Endodermal cell (in vitro differentiated cells): ENCODE measurements at regions not wholly inside any gene's neighbourhood (a gene's known extent, or its start where the extent isn't known, plus 50 kb on each side); places are given as distances from the start of the nearest gene placed in this dataset.

Experiments used
- DNase-seq: peaks from one replicate; pipeline ENCODE4 v3.0.0-alpha.2; 2017
- H3K27ac ChIP-seq: 2 replicates; pipeline ENCODE4 v1.5.1; 2013; ENCODE audit warnings: mild to moderate bottlenecking, low read depth, low read length, moderate library complexity
- H3K27me3 ChIP-seq: 2 replicates; pipeline ENCODE4 v1.6.1; 2013; ENCODE audit warnings: mild to moderate bottlenecking, low read length, moderate library complexity; ENCODE audit not compliant: insufficient read depth, control insufficient read depth, poor library complexity, severe bottlenecking
- H3K36me3 ChIP-seq: 2 replicates; pipeline ENCODE4 v1.7.0; 2013; ENCODE audit warnings: mild to moderate bottlenecking, low read length, moderate library complexity; ENCODE audit not compliant: control insufficient read depth, insufficient read depth
- H3K4me1 ChIP-seq: one replicate; pipeline ENCODE4 v1.7.0; 2013; ENCODE audit warnings: low read length; ENCODE audit not compliant: control insufficient read depth, insufficient read depth
- H3K4me3 ChIP-seq: 2 replicates; pipeline ENCODE4 v1.5.1; 2013; ENCODE audit warnings: mild to moderate bottlenecking, low read length, moderate library complexity
- H3K9ac ChIP-seq: 2 replicates; pipeline ENCODE4 v1.6.1; 2013; ENCODE audit warnings: mild to moderate bottlenecking, low read length, moderate library complexity; ENCODE audit not compliant: poor library complexity, severe bottlenecking; ENCODE audit errors: extremely low read depth
- H3K9me3 ChIP-seq: 2 replicates; pipeline ENCODE4 v1.6.1; 2013; ENCODE audit warnings: mild to moderate bottlenecking, low read length, moderate library complexity; ENCODE audit not compliant: control insufficient read depth
- H3K27ac Mint-ChIP-seq: 2 replicates; pipeline ENCODE4 v1.8.0; 2020; ENCODE audit warnings: mixed read lengths
- H3K27me3 Mint-ChIP-seq: 2 replicates; pipeline ENCODE4 v1.8.0; 2021; ENCODE audit warnings: mild to moderate bottlenecking, mixed read lengths; ENCODE audit not compliant: insufficient read depth
- H3K36me3 Mint-ChIP-seq: 2 replicates; pipeline ENCODE4 v1.8.0; 2020; ENCODE audit warnings: low read depth, mixed read lengths
- H3K4me1 Mint-ChIP-seq: 2 replicates; pipeline ENCODE4 v1.8.0; 2020; ENCODE audit warnings: mixed read lengths
- H3K4me3 Mint-ChIP-seq: 2 replicates; pipeline ENCODE4 v1.8.0; 2020; ENCODE audit warnings: mild to moderate bottlenecking, moderate library complexity, mixed read lengths
- H3K9me3 Mint-ChIP-seq: 2 replicates; pipeline ENCODE4 v1.8.0; 2020; ENCODE audit warnings: mild to moderate bottlenecking, mixed read lengths
- WGBS, 2 experiments: methylation state at CpG; one replicate each; pipeline versions ENCODE4 v1.1.5 to v1.1.7; 2013; ENCODE audit warnings: missing lambda C conversion rate in 2 of 2, mixed read lengths in 1 of 2; ENCODE audit not compliant: insufficient coverage in 1 of 2, insufficient read length in 1 of 2; 5-methylcytosine and 5-hydroxymethylcytosine counted together
- TF ChIP-seq, protein P1 (sequence below): fragments of 200-600 bp; sonication (generic); conservative IDR thresholded peaks from 2 replicates; pipeline ENCODE4 v1.5.0; 2021; ENCODE audit warnings: antibody characterized with exemption, mild to moderate bottlenecking

GRCh38 chr5:149438711-149439132 is 59.6 kb upstream of the IL17B start:
- Histone ChIP-seq H3K27me3 (no peaks in the 10 kb centered on the region), H3K9ac (no peak overlapping the region), H3K36me3 (no peaks in the 10 kb centered on the region), H3K4me3 (no peak overlapping the region), H3K27ac (no peak overlapping the region), H3K4me1 (no peaks in the 10 kb centered on the region), H3K9me3 (no peaks in the 10 kb centered on the region)
- Mint-ChIP-seq H3K4me1 (peaks cover 28% of the 10 kb centered on the region), H3K27ac (no peak overlapping the region), H3K36me3 (no peaks in the 10 kb centered on the region), H3K9me3 (no peaks in the 10 kb centered on the region), H3K4me3 (no peak overlapping the region), H3K27me3 (no peaks in the 10 kb centered on the region)
- TF ChIP-seq, protein P1, sequence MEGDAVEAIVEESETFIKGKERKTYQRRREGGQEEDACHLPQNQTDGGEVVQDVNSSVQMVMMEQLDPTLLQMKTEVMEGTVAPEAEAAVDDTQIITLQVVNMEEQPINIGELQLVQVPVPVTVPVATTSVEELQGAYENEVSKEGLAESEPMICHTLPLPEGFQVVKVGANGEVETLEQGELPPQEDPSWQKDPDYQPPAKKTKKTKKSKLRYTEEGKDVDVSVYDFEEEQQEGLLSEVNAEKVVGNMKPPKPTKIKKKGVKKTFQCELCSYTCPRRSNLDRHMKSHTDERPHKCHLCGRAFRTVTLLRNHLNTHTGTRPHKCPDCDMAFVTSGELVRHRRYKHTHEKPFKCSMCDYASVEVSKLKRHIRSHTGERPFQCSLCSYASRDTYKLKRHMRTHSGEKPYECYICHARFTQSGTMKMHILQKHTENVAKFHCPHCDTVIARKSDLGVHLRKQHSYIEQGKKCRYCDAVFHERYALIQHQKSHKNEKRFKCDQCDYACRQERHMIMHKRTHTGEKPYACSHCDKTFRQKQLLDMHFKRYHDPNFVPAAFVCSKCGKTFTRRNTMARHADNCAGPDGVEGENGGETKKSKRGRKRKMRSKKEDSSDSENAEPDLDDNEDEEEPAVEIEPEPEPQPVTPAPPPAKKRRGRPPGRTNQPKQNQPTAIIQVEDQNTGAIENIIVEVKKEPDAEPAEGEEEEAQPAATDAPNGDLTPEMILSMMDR, result no peak
- no peak for DNase-seq
- 86% methylated on average over 1 of the region's 1 CpG; no CpG with 5 or more reads in 1 of the 2 experiments for WGBS, 2 experiments

DNA sequence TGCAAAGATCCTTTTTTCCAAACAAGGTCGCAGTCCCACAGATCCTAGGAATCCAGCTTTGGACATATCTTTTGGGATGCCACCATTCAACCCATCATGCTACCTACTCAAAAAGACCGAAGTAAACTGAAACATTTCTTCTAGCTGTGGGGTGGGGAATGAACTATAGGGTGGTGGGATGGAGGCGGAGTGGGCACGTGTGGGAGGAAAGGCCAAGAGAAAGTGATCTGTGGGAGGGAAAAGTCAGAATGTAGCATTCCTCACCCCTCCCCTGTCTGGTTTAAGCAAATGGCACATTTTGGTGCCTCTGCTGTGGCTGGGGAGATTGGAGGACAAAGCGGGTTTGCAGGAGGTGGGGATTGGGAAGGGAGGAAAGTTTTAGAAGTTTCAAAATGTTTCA is 59.2 kb upstream of the IL17B start:
- no peak for DNase-seq
- Histone ChIP-seq H3K9me3 (no peaks in the 10 kb centered on the region), H3K4me3 (no peak overlapping the region), H3K9ac (no peak overlapping the region), H3K27me3 (no peaks in the 10 kb centered on the region), H3K4me1 (no peaks in the 10 kb centered on the region), H3K36me3 (no peaks in the 10 kb centered on the region), H3K27ac (no peak overlapping the region)
- H3K4me1 Mint-ChIP-seq, result peaks cover 31% of the 10 kb centered on the region
- no peaks in the 10 kb centered on the region for H3K36me3 Mint-ChIP-seq
- TF ChIP-seq, protein P1, result no peak
- no peaks in the 10 kb centered on the region for H3K27me3 Mint-ChIP-seq
- H3K4me3 Mint-ChIP-seq, result no peak overlapping the region
- WGBS, 2 experiments, result 83 to 88% methylated on average over 2 to 5 of the region's 5 CpGs
- H3K27ac Mint-ChIP-seq, result no peak overlapping the region
- H3K9me3 Mint-ChIP-seq, result no peaks in the 10 kb centered on the region

DNA sequence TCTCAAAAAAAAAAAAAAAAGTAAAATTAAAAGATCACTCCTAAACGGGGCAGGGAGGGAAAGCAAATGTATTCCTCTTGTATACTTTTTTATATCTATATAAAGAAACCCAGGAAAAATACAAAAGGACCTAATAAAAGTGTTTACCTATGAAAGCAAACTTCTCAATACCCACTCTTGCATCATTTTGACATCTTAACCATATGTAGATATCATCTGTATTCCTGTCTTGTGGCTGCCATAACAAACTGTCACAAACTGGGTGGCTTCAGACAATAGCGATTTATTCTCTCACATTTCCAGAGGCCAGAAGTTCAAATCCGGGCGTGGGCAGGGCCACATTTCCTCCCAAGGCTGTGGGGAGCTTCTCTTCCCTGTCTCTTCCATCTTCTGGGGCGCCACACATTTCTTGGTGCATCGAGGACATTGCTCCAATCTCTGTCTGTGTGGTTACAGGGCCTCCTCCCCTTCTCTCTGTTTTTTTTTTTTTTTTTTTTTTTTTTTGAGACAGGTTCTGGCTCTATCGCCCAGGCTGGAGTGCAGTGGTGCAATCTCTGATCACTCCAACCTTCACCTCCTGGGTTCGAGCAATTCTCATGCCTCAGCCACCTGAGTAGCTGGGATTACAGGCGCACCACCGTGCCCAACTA is 58.4 kb upstream of the IL17B start:
- no peaks in the 10 kb centered on the region for H3K9me3 Mint-ChIP-seq
- H3K9ac ChIP-seq, result no peak overlapping the region
- H3K4me3 Mint-ChIP-seq, result no peak overlapping the region
- 91 to 96% methylated on average over 6 to 9 of the region's 10 CpGs for WGBS, 2 experiments
- no peak for DNase-seq
- TF ChIP-seq, protein P1, result no peak
- H3K27ac Mint-ChIP-seq, result no peak overlapping the region
- no peaks in the 10 kb centered on the region for H3K9me3 ChIP-seq
- H3K27ac ChIP-seq, result no peak overlapping the region
- peaks cover 30% of the 10 kb centered on the region for H3K4me1 Mint-ChIP-seq
- H3K4me3 ChIP-seq, result no peak overlapping the region
- H3K36me3 Mint-ChIP-seq, result no peaks in the 10 kb centered on the region
- H3K36me3 ChIP-seq, result no peaks in the 10 kb centered on the region
- H3K4me1 ChIP-seq, result no peaks in the 10 kb centered on the region
- no peaks in the 10 kb centered on the region for H3K27me3 Mint-ChIP-seq
- no peaks in the 10 kb centered on the region for H3K27me3 ChIP-seq
